H9 (cell line): ENCODE measurements at regions not wholly inside any gene's neighbourhood (a gene's known extent, or its start where the extent isn't known, plus 50 kb on each side); places are given as distances from the start of the nearest gene placed in this dataset.

Experiments
- DNase-seq: peaks from one replicate; pipeline ENCODE4 v3.0.0-alpha.2; 2017
- H2AFZ ChIP-seq: one replicate; pipeline ENCODE4 v1.6.1; 2013; ENCODE audit warnings: mild to moderate bottlenecking, low read length, control low read depth, moderate library complexity
- H2AK5ac ChIP-seq: 2 replicates; pipeline ENCODE4 v1.6.1; 2013; ENCODE audit warnings: low read length, control low read depth, mixed read lengths; ENCODE audit not compliant: insufficient read length
- H2BK120ac ChIP-seq: one replicate; pipeline ENCODE4 v1.6.1; 2013; ENCODE audit warnings: low read depth, mild to moderate bottlenecking, low read length, control low read depth, inconsistent platforms; ENCODE audit not compliant: poor library complexity, severe bottlenecking
- H2BK12ac ChIP-seq: 2 replicates; pipeline ENCODE4 v1.6.1; 2013; ENCODE audit warnings: low read length, control low read depth, mixed read lengths, low read depth; ENCODE audit not compliant: insufficient read length
- H2BK15ac ChIP-seq: 2 replicates; pipeline ENCODE4 v1.6.1; 2013; ENCODE audit warnings: low read depth, low read length, control low read depth
- H2BK20ac ChIP-seq: one replicate; pipeline ENCODE4 v1.6.1; 2013; ENCODE audit warnings: low read depth, mild to moderate bottlenecking, low read length, control low read depth, inconsistent platforms; ENCODE audit not compliant: poor library complexity, severe bottlenecking
- H2BK5ac ChIP-seq: 2 replicates; pipeline ENCODE4 v1.6.1; 2013; ENCODE audit warnings: low read length, control low read depth, mixed read lengths; ENCODE audit not compliant: insufficient read length
- H3K14ac ChIP-seq: 2 replicates; pipeline ENCODE4 v1.6.1; 2013; ENCODE audit warnings: low read length, control low read depth; ENCODE audit not compliant: insufficient read depth
- H3K18ac ChIP-seq: 2 replicates; pipeline ENCODE4 v1.6.1; 2013; ENCODE audit warnings: low read depth, mild to moderate bottlenecking, mixed read lengths, low read length, control low read depth; ENCODE audit not compliant: insufficient read length
- H3K23ac ChIP-seq: 2 replicates; pipeline ENCODE4 v1.6.1; 2013; ENCODE audit warnings: low read length, control low read depth, mixed read lengths, low read depth; ENCODE audit not compliant: insufficient read length
- H3K23me2 ChIP-seq: 2 replicates; pipeline ENCODE4 v1.6.1; 2013; ENCODE audit warnings: low read depth, mild to moderate bottlenecking, mixed read lengths, low read length, control low read depth; ENCODE audit not compliant: insufficient read length, poor library complexity, severe bottlenecking
- H3K27ac ChIP-seq: 2 replicates; pipeline ENCODE4 v1.5.1; 2013; ENCODE audit warnings: low read length, control low read depth, mixed read lengths, low read depth; ENCODE audit not compliant: insufficient read length
- H3K27me3 ChIP-seq: 2 replicates; pipeline ENCODE4 v1.6.1; 2013; ENCODE audit warnings: low read length, control low read depth, inconsistent platforms; ENCODE audit not compliant: insufficient read depth
- H3K4ac ChIP-seq: 2 replicates; pipeline ENCODE4 v1.6.1; 2013; ENCODE audit warnings: low read depth, mild to moderate bottlenecking, control low read depth, inconsistent platforms, low read length, moderate library complexity
- H3K4me1 ChIP-seq: 2 replicates; pipeline ENCODE4 v1.6.1; 2013; ENCODE audit warnings: low read length, control low read depth, inconsistent platforms; ENCODE audit not compliant: insufficient read depth
- H3K4me2 ChIP-seq: 2 replicates; pipeline ENCODE4 v1.6.1; 2013; ENCODE audit warnings: low read length, control low read depth, mixed read lengths; ENCODE audit not compliant: insufficient read length, insufficient read depth
- H3K56ac ChIP-seq: 2 replicates; pipeline ENCODE4 v1.6.1; 2013; ENCODE audit warnings: low read depth, mild to moderate bottlenecking, mixed read lengths, low read length, control low read depth; ENCODE audit not compliant: insufficient read length
- H3K79me1 ChIP-seq: 2 replicates; pipeline ENCODE4 v1.6.1; 2013; ENCODE audit warnings: low read depth, mild to moderate bottlenecking, moderate library complexity, low read length, control low read depth, inconsistent platforms; ENCODE audit not compliant: insufficient read depth, poor library complexity, severe bottlenecking
- H3K79me2 ChIP-seq: 2 replicates; pipeline ENCODE4 v1.6.1; 2013; ENCODE audit warnings: low read length, control low read depth, inconsistent platforms; ENCODE audit not compliant: insufficient read depth
- H3K9ac ChIP-seq: 2 replicates; pipeline ENCODE4 v1.6.1; 2013; ENCODE audit warnings: low read length, control low read depth, mixed read lengths; ENCODE audit not compliant: insufficient read length; ENCODE audit errors: extremely low read depth
- H3K9me3 ChIP-seq: one replicate; pipeline ENCODE4 v1.6.1; 2013; ENCODE audit warnings: low read depth, low read length, inconsistent platforms; ENCODE audit not compliant: control insufficient read depth
- H3T11ph ChIP-seq: one replicate; pipeline ENCODE4 v1.6.1; 2013; ENCODE audit warnings: mild to moderate bottlenecking, low read length, control low read depth, inconsistent platforms
- H4K20me1 ChIP-seq: one replicate; pipeline ENCODE4 v1.6.1; 2013; ENCODE audit not compliant: control insufficient read depth, insufficient read length, insufficient read depth
- H4K5ac ChIP-seq: 2 replicates; pipeline ENCODE4 v1.6.1; 2013; ENCODE audit warnings: low read depth, mild to moderate bottlenecking, mixed read lengths, low read length, control low read depth; ENCODE audit not compliant: insufficient read length
- H4K8ac ChIP-seq: replicated peaks from 2 replicates; pipeline ENCODE4 v1.6.1; 2013; ENCODE audit warnings: low read length, control low read depth, mixed read lengths, low read depth; ENCODE audit not compliant: insufficient read length
- H4K91ac ChIP-seq: 2 replicates; pipeline ENCODE4 v1.6.1; 2013; ENCODE audit warnings: low read depth, mild to moderate bottlenecking, moderate library complexity, mixed read lengths, low read length, control low read depth; ENCODE audit not compliant: insufficient read length
- H3K27ac Mint-ChIP-seq, 3 experiments: 2 replicates in 2 of 3; 3 replicates in 1 of 3; pipeline ENCODE4 v1.8.0; 2020 to 2021; ENCODE audit warnings: mixed read lengths in 3 of 3, mild to moderate bottlenecking in 1 of 3, moderate library complexity in 1 of 3
- H3K27me3 Mint-ChIP-seq: 2 replicates; pipeline ENCODE4 v1.8.0; 2021; ENCODE audit warnings: low read depth, mild to moderate bottlenecking, moderate library complexity, mixed read lengths
- H3K36me3 Mint-ChIP-seq, 3 experiments: 2 replicates in 2 of 3; 3 replicates in 1 of 3; pipeline ENCODE4 v1.8.0; 2020 to 2021; ENCODE audit warnings: low read depth in 3 of 3, mixed read lengths in 3 of 3; ENCODE audit not compliant: insufficient read depth in 1 of 3
- H3K4me1 Mint-ChIP-seq, 2 experiments: 2 replicates each; pipeline ENCODE4 v1.8.0; 2020; ENCODE audit warnings: mixed read lengths in 2 of 2
- H3K4me3 Mint-ChIP-seq, 2 experiments: 2 replicates in 1 of 2; 3 replicates in 1 of 2; pipeline ENCODE4 v1.8.0; 2020 to 2021; ENCODE audit warnings: mild to moderate bottlenecking in 2 of 2, mixed read lengths in 2 of 2, moderate library complexity in 1 of 2
- H3K9me3 Mint-ChIP-seq, 2 experiments: 2 replicates in 1 of 2; 3 replicates in 1 of 2; pipeline ENCODE4 v1.8.0; 2020; ENCODE audit warnings: mild to moderate bottlenecking in 2 of 2, mixed read lengths in 2 of 2, moderate library complexity in 1 of 2
- WGBS: extraction: QIAGEN DNeasy Blood & Tissue Kit; methylation state at CpG from one replicate; pipeline ENCODE4 v1.1.7; 2013; ENCODE audit warnings: missing lambda C conversion rate, low lambda C conversion rate, mixed read lengths; ENCODE audit not compliant: insufficient read length; ENCODE audit errors: extremely low coverage; 5-methylcytosine and 5-hydroxymethylcytosine counted together
- TF ChIP-seq, protein P1 (sequence below): fragments of 200-600 bp; sonication (generic); conservative IDR thresholded peaks from 3 replicates; pipeline ENCODE4 v1.8.0; 2021; ENCODE audit warnings: antibody characterized with exemption, mild to moderate bottlenecking

DNA sequence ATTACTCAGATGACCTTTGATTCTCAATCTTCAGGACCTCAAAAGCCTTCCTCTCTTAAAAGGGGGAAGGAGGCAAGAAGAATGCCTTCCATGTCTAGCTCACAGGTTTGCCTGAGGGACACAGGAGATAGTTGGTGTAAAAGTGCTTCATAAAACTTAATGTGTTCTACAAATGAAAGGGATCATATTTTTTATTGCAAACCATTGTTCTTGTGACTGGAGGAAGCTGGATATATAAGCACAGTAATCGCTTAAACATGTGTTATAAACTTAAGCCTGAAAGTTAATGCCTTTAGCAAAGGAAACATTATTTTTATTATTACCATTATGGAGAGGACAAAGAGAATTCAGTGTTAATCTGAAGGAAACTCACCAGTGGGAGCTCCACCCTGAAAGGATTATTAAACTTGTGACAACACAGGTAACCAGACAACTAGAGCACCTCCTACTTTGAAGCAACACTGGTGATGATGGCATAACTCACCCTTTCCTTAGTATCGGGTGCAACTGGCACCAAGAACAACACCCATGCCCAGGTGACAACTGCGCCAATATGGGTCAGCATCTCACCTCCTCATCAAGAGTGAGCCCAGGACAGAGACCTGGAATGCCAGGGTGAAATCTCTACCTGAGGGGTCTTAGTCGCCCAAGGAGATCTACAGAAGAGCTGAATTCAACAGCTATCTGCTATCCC, 288.7 kb upstream of the PRDM1 start:
- H4K5ac ChIP-seq, result no peak overlapping the region
- H3K23me2 ChIP-seq, result no peaks in the 10 kb centered on the region
- H2BK5ac ChIP-seq, result no peak overlapping the region
- no peak overlapping the region for H2BK15ac ChIP-seq
- H2BK20ac ChIP-seq, result no peak overlapping the region
- no peaks in the 10 kb centered on the region; a peak in 1 of 5 replicates for H3K9me3 Mint-ChIP-seq
- no peak overlapping the region for H3K4ac ChIP-seq
- no peaks in the 10 kb centered on the region for H3K36me3 Mint-ChIP-seq
- no peak overlapping the region for H2BK120ac ChIP-seq
- no peak overlapping the region for H3K14ac ChIP-seq
- H4K8ac ChIP-seq, result no peak overlapping the region
- DNase-seq, result no peak
- H2AK5ac ChIP-seq, result no peak overlapping the region
- H3K27me3 Mint-ChIP-seq, result no peaks in the 10 kb centered on the region; the same call in 1 of the 2 replicates
- H3K9me3 ChIP-seq, result no peaks in the 10 kb centered on the region
- H3K18ac ChIP-seq, result no peak overlapping the region
- no peak overlapping the region for H3K56ac ChIP-seq
- H3K4me1 ChIP-seq, result no peaks in the 10 kb centered on the region
- H3K4me1 Mint-ChIP-seq, result peaks cover 9 to 12% of the 10 kb centered on the region in 2 experiments
- H3T11ph ChIP-seq, result no peak overlapping the region
- no peak overlapping the region for H3K9ac ChIP-seq
- H3K79me2 ChIP-seq, result no peaks in the 10 kb centered on the region
- no peak overlapping the region for H3K27ac Mint-ChIP-seq
- H3K4me3 Mint-ChIP-seq, result no peak overlapping the region
- H2AFZ ChIP-seq, result no peak overlapping the region
- H3K27ac ChIP-seq, result no peak overlapping the region
- H4K91ac ChIP-seq, result no peak overlapping the region
- H3K27me3 ChIP-seq, result no peaks in the 10 kb centered on the region
- no peak overlapping the region for H3K23ac ChIP-seq
- no peak overlapping the region for H3K4me2 ChIP-seq
- no peak overlapping the region for H2BK12ac ChIP-seq
- no peaks in the 10 kb centered on the region for H3K79me1 ChIP-seq
- H4K20me1 ChIP-seq, result no peaks in the 10 kb centered on the region
- TF ChIP-seq, protein P1, sequence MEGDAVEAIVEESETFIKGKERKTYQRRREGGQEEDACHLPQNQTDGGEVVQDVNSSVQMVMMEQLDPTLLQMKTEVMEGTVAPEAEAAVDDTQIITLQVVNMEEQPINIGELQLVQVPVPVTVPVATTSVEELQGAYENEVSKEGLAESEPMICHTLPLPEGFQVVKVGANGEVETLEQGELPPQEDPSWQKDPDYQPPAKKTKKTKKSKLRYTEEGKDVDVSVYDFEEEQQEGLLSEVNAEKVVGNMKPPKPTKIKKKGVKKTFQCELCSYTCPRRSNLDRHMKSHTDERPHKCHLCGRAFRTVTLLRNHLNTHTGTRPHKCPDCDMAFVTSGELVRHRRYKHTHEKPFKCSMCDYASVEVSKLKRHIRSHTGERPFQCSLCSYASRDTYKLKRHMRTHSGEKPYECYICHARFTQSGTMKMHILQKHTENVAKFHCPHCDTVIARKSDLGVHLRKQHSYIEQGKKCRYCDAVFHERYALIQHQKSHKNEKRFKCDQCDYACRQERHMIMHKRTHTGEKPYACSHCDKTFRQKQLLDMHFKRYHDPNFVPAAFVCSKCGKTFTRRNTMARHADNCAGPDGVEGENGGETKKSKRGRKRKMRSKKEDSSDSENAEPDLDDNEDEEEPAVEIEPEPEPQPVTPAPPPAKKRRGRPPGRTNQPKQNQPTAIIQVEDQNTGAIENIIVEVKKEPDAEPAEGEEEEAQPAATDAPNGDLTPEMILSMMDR, result no peak
- WGBS, result no CpG with 5 or more reads among the region's 4 CpGs
